Psoas muscle (tissue), 7 donors: ENCODE measurements at regions not wholly inside any gene's neighbourhood (a gene's known extent, or its start where the extent isn't known, plus 50 kb on each side); places are given as distances from the start of the nearest gene placed in this dataset.

Experiments used
- ATAC-seq, 4 donors: fragments of 200-7000 bp; cut with Tn5 transposase; one replicate each; pipeline ENCODE4 v1.9.1; 2020; ENCODE audit warnings: moderate library complexity in 3 of 4, mild to moderate bottlenecking in 2 of 4
- DNase-seq, 2 donors: peaks; one replicate each; pipeline ENCODE4 v3.0.0-alpha.2; 2020
- H3K27ac ChIP-seq: fragments of 200-600 bp; one replicate; pipeline ENCODE4 v1.8.0; 2022
- H3K27me3 ChIP-seq, 3 donors: fragments of 200-600 bp in 1 of 3; one replicate each; pipeline versions ENCODE4 v1.6.1 to v1.8.0; 2013 to 2022; ENCODE audit warnings: low read length in 2 of 3, mild to moderate bottlenecking in 2 of 3, moderate library complexity in 1 of 3; ENCODE audit not compliant: insufficient read depth in 3 of 3
- H3K36me3 ChIP-seq, 2 donors: fragments of 200-600 bp in 1 of 2; one replicate each; pipeline versions ENCODE4 v1.6.1 to v1.8.0; 2013 to 2022; ENCODE audit warnings: low read depth in 1 of 2, mild to moderate bottlenecking in 1 of 2, moderate library complexity in 1 of 2; ENCODE audit not compliant: insufficient read depth in 1 of 2
- H3K4me1 ChIP-seq: fragments of 200-600 bp; one replicate; pipeline ENCODE4 v1.8.0; 2022
- H3K4me3 ChIP-seq: fragments of 200-600 bp; one replicate; pipeline ENCODE4 v1.8.0; 2022; ENCODE audit warnings: mild to moderate bottlenecking
- H3K9me3 ChIP-seq: fragments of 200-600 bp; one replicate; pipeline ENCODE4 v1.8.0; 2022
- CTCF ChIP-seq: fragments of 200-600 bp; IDR thresholded peaks from one replicate; pipeline ENCODE4 v1.8.0; 2022; ENCODE audit warnings: antibody characterized with exemption
- WGBS, 3 donors: extraction: QIAGEN DNeasy Blood & Tissue Kit; methylation state at CpG; one replicate each; pipeline versions ENCODE4 v1.1.6 to v1.1.7; 2013; 5-methylcytosine and 5-hydroxymethylcytosine counted together
- intact Hi-C, 2 donors: fragments of 100-400 bp; cut with DNase I; formaldehyde crosslinking; loops; one replicate each; pipeline versions ENCODE4 v1.11.0 to v1.14.2; 2022
- donor health status: healthy with polysubstance abuse.
- donor health status: DM: no; HTN: no; CAD: no; lungs with moderate emphysema.
- donor health status: Bipolar disorder and iron deficiency.
- donor health status: healthy.
- donor health status: DM: yes; HTN: yes; CAD: no.
- donor health status: DM: no; HTN: no; CAD: no.
- donor health status: DM: yes; HTN: yes; CAD: no.

- ATAC-seq, result no peak
Observed at GRCh38 chr14:104494483-104494882, 85.1 kb upstream of the C14orf180 start.

GRCh38 chr14:104496095-104496494, 83.5 kb upstream of the C14orf180 start:
- ATAC-seq (peak in 1 of 4 donors; percentile 67), DNase-seq (no peak)
- H3K27ac ChIP-seq, result no peak overlapping the region
- no peaks in the 10 kb centered on the region for H3K4me1 ChIP-seq
- no peaks in the 10 kb centered on the region for H3K36me3 ChIP-seq
- no peaks in the 10 kb centered on the region for H3K9me3 ChIP-seq
- peaks cover 0 to 5% (median 3%) of the 10 kb centered on the region in 3 donors for H3K27me3 ChIP-seq
- intact Hi-C loops, result no loop called here
- TF ChIP-seq CTCF, result no peak
- no peak overlapping the region for H3K4me3 ChIP-seq
- 43 to 67% (median 59%) methylated on average over 6 of the region's 6 CpGs for WGBS, 3 donors

More at GRCh38 chr14:104494483-104494882, 85.1 kb upstream of the C14orf180 start:
- H3K27me3 ChIP-seq, result peaks cover 0 to 4% (median 3%) of the 10 kb centered on the region in 3 donors
- intact Hi-C loops, result no loop called here
- no peak overlapping the region for H3K4me3 ChIP-seq
- no peaks in the 10 kb centered on the region for H3K36me3 ChIP-seq
- H3K9me3 ChIP-seq, result no peaks in the 10 kb centered on the region
- WGBS, 3 donors, result 18 to 31% (median 22%) methylated on average over 3 of the region's 3 CpGs
- no peak overlapping the region for H3K27ac ChIP-seq
- TF ChIP-seq CTCF, result no peak
- no peak for DNase-seq
- H3K4me1 ChIP-seq, result no peaks in the 10 kb centered on the region

GRCh38 chr14:104499784-104500760, 79.5 kb upstream of the C14orf180 start:
- H3K36me3 ChIP-seq, result no peaks in the 10 kb centered on the region
- H3K4me1 ChIP-seq, result no peaks in the 10 kb centered on the region
- 50 to 58% (median 54%) methylated on average over 15 of the region's 15 CpGs for WGBS, 3 donors
- intact Hi-C loops, result no loop called here
- no peak overlapping the region for H3K4me3 ChIP-seq
- peaks cover 0 to 11% (median 3%) of the 10 kb centered on the region in 3 donors for H3K27me3 ChIP-seq
- H3K27ac ChIP-seq, result no peak overlapping the region
- TF ChIP-seq CTCF, result no peak
- peak in 1 of 2 donors; percentile 35 for DNase-seq
- no peak for ATAC-seq
- peaks cover 13% of the 10 kb centered on the region for H3K9me3 ChIP-seq

GRCh38 chr14:104502060-104502459, 77.5 kb upstream of the C14orf180 start:
- Histone ChIP-seq H3K9me3 (peaks cover 13% of the 10 kb centered on the region), H3K4me3 (no peak overlapping the region), H3K36me3 (no peaks in the 10 kb centered on the region), H3K27ac (no peak overlapping the region), H3K27me3 (peaks cover 0 to 9% (median 9%) of the 10 kb centered on the region in 3 donors), H3K4me1 (no peaks in the 10 kb centered on the region)
- intact Hi-C loops, result no loop called here
- no peak for TF ChIP-seq CTCF
- ATAC-seq (no peak), DNase-seq (no peak)
- WGBS, 3 donors, result 84 to 97% (median 95%) methylated on average over 1 of the region's 1 CpG
